ENCODE measurements at regions not wholly inside any gene's neighbourhood (a gene's known extent, or its start where the extent isn't known, plus 50 kb on each side); places are given as distances from the start of the nearest gene placed in this dataset.
"Not testable (repeated sequence)": the region's sequence is repeated elsewhere in the genome, so short reads cannot be mapped to it uniquely, and the experiment has no call there.

DNA sequence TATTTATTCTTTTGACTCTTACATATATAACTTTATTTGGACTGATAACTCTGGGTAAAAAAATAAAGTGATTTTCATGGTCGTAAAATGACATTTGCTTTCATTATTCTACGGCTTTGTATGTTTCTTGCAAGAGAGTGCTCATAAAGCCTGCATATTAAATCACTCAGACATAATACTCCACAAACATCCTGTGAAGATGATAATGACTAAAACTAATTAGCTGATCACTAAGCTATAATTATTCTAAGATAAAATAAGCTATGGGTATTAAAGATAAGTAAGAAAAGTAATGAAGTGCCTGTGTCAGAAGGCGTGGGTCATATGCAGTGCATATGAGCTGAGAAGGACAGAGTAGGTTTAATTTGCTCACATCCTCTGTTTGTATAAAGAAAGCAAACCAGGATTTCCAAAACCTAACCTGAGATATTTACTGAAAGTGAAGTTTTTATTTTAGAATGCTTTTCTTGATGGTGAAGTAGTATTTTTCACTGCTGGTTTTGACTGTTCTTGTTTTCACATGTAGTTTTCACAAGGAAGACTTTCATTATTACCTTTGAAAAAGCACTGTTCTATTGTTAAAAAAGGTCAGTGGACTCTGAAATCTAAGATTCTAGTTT is 278.8 kb downstream of the AMY1C start:
- DNase-seq = no peak

DNA sequence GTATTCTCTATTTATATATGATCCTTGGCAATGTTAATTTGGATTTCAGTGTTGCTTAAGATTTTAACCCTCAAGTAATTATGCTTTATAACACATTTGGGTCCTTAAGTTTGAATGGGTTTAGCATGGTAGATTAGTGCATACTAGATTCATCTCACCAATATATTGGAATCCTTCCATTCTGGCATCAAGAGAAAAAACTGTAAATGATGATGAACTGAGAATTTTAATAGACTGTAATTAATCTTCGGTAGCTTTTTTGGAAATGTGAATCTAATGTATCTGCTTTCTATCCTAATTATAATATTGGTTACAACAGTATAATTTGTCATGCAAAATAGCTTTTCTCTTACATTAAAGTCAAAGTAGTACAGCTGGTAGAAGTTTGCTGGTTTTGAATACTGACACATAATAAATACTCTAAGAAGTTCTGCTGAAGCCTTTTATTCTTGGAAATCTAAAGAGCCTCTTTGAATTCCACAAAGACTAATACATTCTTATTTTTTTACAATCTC is 279.8 kb downstream of the AMY1C start:
- no peak for DNase-seq

DNA sequence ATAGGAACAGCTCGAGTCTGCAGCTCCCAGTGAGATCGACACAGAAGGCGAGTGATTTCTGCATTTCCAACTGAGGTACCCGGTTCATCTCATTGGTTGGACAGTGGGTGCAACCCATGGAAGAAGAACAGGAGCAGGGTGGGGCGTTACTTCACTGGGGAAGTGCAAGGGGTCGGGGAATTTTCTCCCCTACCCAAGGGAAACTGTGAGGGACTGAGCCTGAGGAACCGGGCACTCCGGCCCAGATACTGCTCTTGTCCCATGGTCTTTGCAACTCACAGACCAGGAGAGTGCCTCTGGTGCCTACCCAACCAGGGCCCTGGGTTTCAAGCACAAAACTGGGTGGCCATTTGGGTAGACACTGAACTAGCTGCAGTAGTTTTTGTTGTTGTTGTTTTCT is 307.1 kb downstream of the AMY1C start:
- DNase-seq = no peak

DNA sequence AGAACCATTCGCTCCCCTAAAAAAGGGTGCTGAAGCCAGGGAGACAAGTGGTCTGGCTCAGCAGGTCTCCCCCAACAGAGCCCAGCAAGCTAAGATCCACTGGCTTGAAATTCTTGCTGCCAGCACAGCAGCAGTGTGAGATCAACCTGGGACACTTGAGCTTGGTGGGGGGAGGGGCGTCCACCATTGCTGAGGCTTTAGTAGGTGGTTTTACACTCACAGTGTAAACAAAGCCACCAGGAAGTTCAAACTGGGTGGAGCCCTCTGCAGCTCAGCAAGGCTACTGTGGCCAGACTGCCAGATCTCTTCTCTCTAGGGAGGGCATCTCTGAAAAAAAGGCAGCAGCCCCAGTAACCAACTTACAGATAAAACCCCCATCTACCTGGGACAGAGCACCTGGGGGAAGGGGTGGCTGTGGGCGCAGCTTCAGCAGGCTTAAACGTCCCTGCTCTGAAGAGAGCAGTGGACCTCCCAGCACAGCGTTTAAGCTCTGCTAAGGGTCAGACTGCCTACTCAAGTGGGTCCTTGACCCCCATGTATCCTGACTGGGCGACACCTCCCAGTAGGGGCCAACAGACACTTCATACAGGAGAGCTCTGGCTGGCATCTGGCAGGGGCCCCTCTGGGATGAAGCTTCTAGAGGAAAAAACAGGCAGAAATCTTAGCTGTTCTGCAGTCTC is 307.7 kb downstream of the AMY1C start:
- DNase-seq = not testable (repeated sequence)

DNA sequence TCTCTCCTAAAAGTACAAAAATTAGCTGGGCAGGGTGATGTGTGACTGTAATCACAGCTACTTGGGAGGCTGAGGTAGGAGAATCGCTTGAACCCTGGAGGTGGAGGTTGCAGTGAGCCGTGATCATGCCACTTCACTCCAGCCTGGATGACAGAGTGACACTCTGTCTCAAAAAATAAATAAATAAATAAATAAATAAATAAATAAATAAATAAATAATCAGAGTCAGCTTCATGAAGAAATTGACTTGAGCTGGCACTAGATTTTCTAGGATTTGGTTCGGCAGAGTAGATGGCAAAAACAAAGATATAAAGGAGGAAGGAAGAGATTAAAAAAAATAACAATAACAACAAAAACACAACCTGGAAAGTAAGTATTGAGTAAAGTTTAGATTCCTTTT is 311.9 kb downstream of the AMY1C start:
- DNase-seq = not testable (repeated sequence)

DNA sequence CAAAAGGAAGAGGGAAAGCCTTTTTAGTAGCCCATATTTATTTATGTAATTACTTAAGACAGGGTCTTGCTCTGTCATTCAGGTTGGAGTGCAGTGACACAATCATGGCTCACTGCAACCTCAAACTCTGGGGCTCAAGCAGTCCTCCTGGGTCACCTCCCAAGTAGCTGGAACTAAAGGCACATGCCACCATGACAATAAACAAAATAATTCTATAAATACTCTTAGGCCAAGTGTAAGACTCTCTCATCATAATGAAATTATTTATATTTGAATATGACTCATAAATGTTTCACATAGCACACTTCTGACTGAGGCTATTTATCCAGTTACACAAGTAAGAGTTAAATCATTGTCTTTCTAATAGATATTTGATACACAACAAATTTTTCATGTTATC is 314.7 kb downstream of the AMY1C start:
- DNase-seq = no peak

GRCh38 chr1:104072915-104073371 is 323.2 kb downstream of the AMY1C start:
- no peak for DNase-seq

GRCh38 chr1:104073463-104073902 is 323.8 kb downstream of the AMY1C start:
- no peak for DNase-seq

DNA sequence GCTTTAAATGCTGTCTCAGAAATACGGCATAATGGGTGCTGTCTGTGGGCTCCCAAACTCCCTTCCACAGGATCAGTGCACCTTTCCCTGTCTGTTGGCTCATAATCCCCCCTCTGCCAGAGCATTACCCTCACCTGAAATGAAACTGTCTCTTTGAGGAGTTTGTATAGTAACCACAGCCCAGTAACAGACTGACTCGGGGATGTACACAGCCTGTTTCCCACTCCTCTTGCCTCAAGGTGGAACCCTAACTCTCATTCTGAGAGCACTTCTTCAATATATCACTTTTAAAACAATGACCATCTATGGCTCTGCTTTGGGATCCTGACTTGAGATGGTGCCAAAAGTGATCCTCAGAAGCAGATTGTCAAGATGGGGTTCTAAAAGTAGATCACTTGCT is 332.5 kb downstream of the AMY1C start:
- no peak for DNase-seq

- DNase-seq = no peak
Measured at GRCh38 chr1:104084380-104084779, 334.7 kb downstream of the AMY1C start.

GRCh38 chr1:104092698-104093097 is 343.0 kb downstream of the AMY1C start:
- no peak for DNase-seq

GRCh38 chr1:104098837-104099236 is 349.1 kb downstream of the AMY1C start:
- no peak for DNase-seq

- no peak for DNase-seq
Measured at GRCh38 chr1:104100115-104100514, 350.4 kb downstream of the AMY1C start.

GRCh38 chr1:104105465-104105864 is 355.8 kb downstream of the AMY1C start:
- no peak for DNase-seq

DNA sequence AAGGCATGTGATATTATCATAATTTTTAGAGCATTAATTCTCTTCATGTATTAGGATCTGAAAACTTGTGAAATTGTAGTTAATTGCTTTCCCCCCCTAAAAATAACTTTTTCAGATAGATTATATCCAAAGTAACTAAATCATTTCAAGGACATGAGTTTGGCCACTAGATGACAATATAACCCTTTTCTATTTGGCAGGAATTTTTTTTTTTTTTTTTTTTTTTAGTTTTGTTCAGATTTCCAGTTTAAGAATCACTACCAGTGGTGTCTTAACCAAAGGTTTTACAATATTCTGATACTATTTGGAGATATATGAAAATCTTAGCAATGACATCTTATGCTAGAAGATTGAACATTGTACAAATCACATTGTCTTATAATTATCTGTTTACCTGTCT is 370.8 kb downstream of the AMY1C start:
- DNase-seq = no peak

DNA sequence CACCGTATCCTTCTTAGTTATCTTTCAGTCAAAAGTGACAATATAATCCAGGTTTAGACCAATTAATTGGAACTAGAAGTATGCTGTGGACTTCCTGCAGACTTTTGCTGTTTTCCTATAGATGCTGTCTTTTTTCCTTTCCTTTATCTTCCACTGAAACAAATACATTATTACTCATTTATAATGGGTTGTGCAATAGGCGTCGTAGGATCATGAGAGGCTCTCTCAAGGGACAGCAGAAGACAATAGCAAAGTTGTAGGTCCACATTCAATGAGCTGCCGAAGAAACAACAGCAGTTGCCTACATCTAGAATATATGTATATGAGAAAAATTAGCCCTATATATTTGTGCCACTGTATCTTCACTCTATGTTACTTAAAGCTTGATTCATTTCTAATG is 371.6 kb downstream of the AMY1C start:
- DNase-seq = no peak

DNA sequence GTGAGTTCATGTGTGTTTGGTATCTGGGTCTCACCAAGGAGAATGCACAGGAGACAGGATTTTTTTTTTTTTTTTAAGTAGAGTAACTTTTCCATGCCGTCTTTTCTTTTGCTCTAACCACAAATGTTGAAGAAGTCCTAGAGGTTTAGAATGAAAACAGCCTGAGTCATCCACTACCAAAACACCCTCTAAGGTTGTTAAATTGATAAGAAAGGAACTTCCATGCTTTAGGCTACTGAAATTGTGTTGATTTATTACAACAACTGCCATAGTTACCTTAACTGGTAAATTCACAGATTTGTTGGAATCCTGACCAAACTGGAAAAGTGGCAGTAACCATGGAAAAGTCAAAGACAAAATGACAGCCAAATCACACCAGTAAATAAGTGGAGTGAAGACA is 375.6 kb downstream of the AMY1C start:
- no peak for DNase-seq

GRCh38 chr1:104125970-104126369 is 376.3 kb downstream of the AMY1C start:
- DNase-seq = no peak

DNA sequence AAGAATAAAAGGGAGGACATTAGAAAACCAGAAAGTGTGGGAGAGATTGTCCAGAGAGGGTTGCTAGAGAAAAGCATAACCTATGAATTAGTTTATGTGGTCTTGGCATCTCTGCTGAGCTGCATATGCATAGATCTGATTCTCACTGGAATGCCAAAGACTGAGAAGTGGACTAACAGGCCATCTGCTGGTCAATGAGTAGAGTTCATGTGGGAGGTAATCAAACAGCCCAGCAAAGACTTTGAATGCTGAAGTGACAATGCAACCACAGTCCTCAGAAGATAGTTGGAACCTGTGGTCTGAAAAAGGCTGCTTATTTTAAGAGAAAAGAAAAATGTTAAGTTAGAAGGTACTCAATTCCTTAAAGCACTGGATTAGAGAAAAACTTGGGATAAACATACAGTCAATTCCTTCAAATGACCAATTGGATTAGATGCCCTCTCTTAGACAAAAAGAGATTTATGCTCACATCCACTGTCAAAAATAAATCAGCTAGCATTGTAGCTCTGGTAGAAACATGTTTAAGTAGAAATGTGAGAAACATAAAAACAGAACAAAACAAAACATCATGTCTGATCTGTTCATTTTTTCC is 382.8 kb downstream of the AMY1C start:
- DNase-seq = no peak

DNA sequence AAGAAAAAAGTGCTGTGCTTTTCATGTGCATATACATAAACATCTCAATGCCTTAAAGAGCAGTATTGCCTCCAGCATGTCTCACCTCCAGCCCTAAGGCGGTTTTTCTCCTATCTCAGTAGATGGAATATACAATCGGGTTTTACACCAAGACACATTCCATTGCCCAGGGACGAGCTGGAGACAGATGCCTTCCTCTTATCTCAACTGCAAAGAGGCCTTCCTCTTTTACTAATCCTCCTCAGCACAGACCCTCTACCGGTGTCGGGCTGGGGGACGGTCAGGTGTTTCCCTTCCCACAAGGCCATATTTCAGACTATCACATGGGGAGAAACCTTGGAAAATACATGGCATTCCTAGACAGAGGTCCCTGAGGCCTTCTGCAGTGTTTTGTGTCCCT is 385.3 kb downstream of the AMY1C start:
- not testable (repeated sequence) for DNase-seq

DNA sequence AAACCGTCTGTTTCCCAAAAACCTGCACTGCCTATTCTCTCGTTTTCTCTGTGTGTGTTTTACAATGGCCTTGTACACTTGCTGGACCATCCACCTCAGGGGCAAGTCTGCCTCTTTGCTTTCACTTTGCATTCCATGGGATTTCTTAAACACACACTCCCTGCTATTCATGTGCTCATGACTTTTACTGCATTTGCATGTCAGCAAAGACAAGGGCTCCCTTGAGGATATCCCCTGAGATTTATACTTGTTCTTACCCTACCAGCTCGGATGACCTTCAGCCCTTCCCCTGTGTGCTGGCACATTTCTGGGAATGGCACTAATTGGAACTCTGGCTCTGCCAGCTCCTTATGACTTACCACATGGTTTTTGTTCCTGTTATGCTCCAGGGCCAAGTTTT is 386.9 kb downstream of the AMY1C start:
- DNase-seq = no peak

- no peak for DNase-seq
Measured at GRCh38 chr1:104156738-104157137, 407.0 kb downstream of the AMY1C start.

GRCh38 chr1:104163912-104164476 is 414.3 kb downstream of the AMY1C start:
- DNase-seq = no peak

GRCh38 chr1:104172243-104172681 is 422.6 kb downstream of the AMY1C start:
- no peak for DNase-seq

Measured in suppressor macrophage treated with lipopolysaccharide for 1 hour (primary cell).